ENCODE measurements at regions not wholly inside any gene's neighbourhood (a gene's known extent, or its start where the extent isn't known, plus 50 kb on each side); places are given as distances from the start of the nearest gene placed in this dataset.

GRCh38 chr13:46478651-46479050 lies 74.3 kb upstream of the LRCH1 start:
- no peak for TF ChIP-seq CTCF (conservative IDR thresholded peaks at IDR 0.05 in 1 of 2, IDR thresholded peaks at IDR 0.05 in 1 of 2; ENCODE audit: extremely low read depth in 1 of 2, insufficient read depth in 1 of 2, low read depth in 1 of 2, low read length in 2 of 2)
- no peak for TF ChIP-seq EZH2 (IDR thresholded peaks at IDR 0.05; ENCODE audit: borderline replicate concordance, low read length)

Measured in mammary epithelial cell (primary cell).